Keratinocyte (primary cell): ENCODE measurements at regions not wholly inside any gene's neighbourhood (a gene's known extent, or its start where the extent isn't known, plus 50 kb on each side); places are given as distances from the start of the nearest gene placed in this dataset.

ENCODE experiments used
- DNase-seq: peaks from one replicate; pipeline ENCODE4 v3.0.0-alpha.2; 2011; ENCODE audit warnings: low read depth, missing footprints, low spot score
- FAIRE-seq: peaks from 2 replicates; lab custom pipeline; 2011; peaks lifted over from hg19 to GRCh38; lab: Jason Lieb, UNC
- H2AFZ ChIP-seq: 2 replicates; pipeline ENCODE4 v1.6.0; 2012; ENCODE audit warnings: low read length, control low read depth, inconsistent platforms; ENCODE audit not compliant: control insufficient read depth
- H3K27ac ChIP-seq: 2 replicates; pipeline ENCODE4 v1.5.1; 2011; ENCODE audit warnings: low read length; ENCODE audit not compliant: control insufficient read depth, insufficient read depth
- H3K27me3 ChIP-seq: 3 replicates; pipeline ENCODE4 v1.6.0; 2011; ENCODE audit warnings: low read length; ENCODE audit not compliant: control insufficient read depth, insufficient read depth; ENCODE audit errors: extremely low read depth
- H3K36me3 ChIP-seq, 2 experiments: 2 replicates in 1 of 2; 3 replicates in 1 of 2; pipeline ENCODE4 v1.5.1; 2011; ENCODE audit warnings: low read length in 2 of 2, mild to moderate bottlenecking in 1 of 2; ENCODE audit not compliant: control insufficient read depth in 2 of 2, insufficient read depth in 2 of 2; ENCODE audit errors: extremely low read depth in 1 of 2
- H3K4me1 ChIP-seq: 3 replicates; pipeline ENCODE4 v1.5.1; 2011; ENCODE audit warnings: low read length; ENCODE audit not compliant: control insufficient read depth, insufficient read depth; ENCODE audit errors: extremely low read depth
- H3K4me2 ChIP-seq: 3 replicates; pipeline ENCODE4 v1.6.0; 2011; ENCODE audit warnings: low read depth, low read length; ENCODE audit not compliant: control insufficient read depth, insufficient read depth; ENCODE audit errors: extremely low read depth
- H3K4me3 ChIP-seq, 3 experiments: fragments of 200-600 bp in 1 of 3; sonication (generic) in 1 of 3; 2 replicates in 2 of 3; 3 replicates in 1 of 3; pipeline ENCODE4 v1.5.1; 2011 to 2016; ENCODE audit warnings: low read length in 3 of 3, mild to moderate bottlenecking in 3 of 3, control low read depth in 2 of 3, inconsistent platforms in 1 of 3, low read depth in 1 of 3, mixed read lengths in 1 of 3, mixed run types in 1 of 3, moderate library complexity in 1 of 3; ENCODE audit not compliant: control insufficient read depth in 2 of 3, insufficient read depth in 2 of 3; ENCODE audit errors: extremely low read depth in 1 of 3
- H3K79me2 ChIP-seq: 2 replicates; pipeline ENCODE4 v1.6.0; 2012; ENCODE audit warnings: low read length; ENCODE audit not compliant: control insufficient read depth, insufficient read depth
- H3K9ac ChIP-seq: 3 replicates; pipeline ENCODE4 v1.6.0; 2011; ENCODE audit warnings: low read length; ENCODE audit not compliant: control insufficient read depth, insufficient read depth; ENCODE audit errors: extremely low read depth
- H3K9me1 ChIP-seq: 3 replicates; pipeline ENCODE4 v1.6.0; 2011; ENCODE audit warnings: low read length; ENCODE audit not compliant: control insufficient read depth, insufficient read depth; ENCODE audit errors: extremely low read depth
- H3K9me3 ChIP-seq: 2 replicates; pipeline ENCODE4 v1.5.1; 2012; ENCODE audit warnings: low read depth, low read length; ENCODE audit not compliant: control insufficient read depth
- H4K20me1 ChIP-seq: 3 replicates; pipeline ENCODE4 v1.6.0; 2011; ENCODE audit warnings: low read length; ENCODE audit not compliant: control insufficient read depth, insufficient read depth; ENCODE audit errors: extremely low read depth
- EZH2 ChIP-seq: IDR thresholded peaks from one replicate; pipeline ENCODE4 v1.6.1; 2012; ENCODE audit warnings: inconsistent platforms, mild to moderate bottlenecking, low read length, moderate library complexity
- dilution Hi-C: fragments of 300-500 bp; cut with MboI; formaldehyde crosslinking; loops from one replicate; pipeline ENCODE4 v1.7.0; 2020; ENCODE audit warnings: low sequenced_read_pairs; ENCODE audit not compliant: extremely low pct_ligation_motif_present
- TF ChIP-seq, protein P1 (sequence below), 3 experiments: IDR thresholded peaks in 1 of 3; conservative IDR thresholded peaks in 1 of 3; optimal IDR thresholded peaks in 1 of 3; 2 replicates in 2 of 3; 3 replicates in 1 of 3; pipeline versions ENCODE3 to v1.5.1; 2011; ENCODE audit warnings: low read length in 3 of 3, mild to moderate bottlenecking in 3 of 3, moderate library complexity in 2 of 3, control low read depth in 1 of 3, inconsistent platforms in 1 of 3; ENCODE audit not compliant: insufficient read depth in 2 of 3; ENCODE audit errors: extremely low read depth in 1 of 3

DNA sequence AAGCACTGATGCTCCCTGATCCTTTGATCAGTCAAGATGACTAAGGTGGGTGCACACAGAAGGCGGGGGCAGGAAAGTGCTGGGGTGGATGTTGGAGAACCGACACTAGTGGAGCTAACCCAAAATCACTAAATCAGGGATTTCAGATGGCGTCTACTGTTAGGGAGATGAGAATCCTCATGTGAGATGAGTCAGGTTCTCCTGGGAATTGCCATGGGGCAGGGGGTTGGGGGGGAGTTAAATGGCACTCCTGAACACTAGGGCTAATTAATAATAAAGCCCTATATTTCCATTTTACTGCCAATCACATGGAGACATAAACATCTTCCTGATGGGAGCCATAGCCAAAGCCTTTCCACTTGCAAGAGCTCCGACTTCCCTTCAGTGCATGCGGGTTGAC, 804.1 kb downstream of the KCNJ18 start:
- Histone ChIP-seq H2AFZ (no peak overlapping the region), H3K4me2 (no peak overlapping the region), H3K4me3 (no peak overlapping the region), H3K27ac (no peak overlapping the region), H3K9me1 (no peaks in the 10 kb centered on the region), H3K27me3 (no peaks in the 10 kb centered on the region), H3K9ac (no peak overlapping the region), H3K4me1 (no peaks in the 10 kb centered on the region), H4K20me1 (no peaks in the 10 kb centered on the region), H3K9me3 (peaks cover 1% of the 10 kb centered on the region), H3K36me3 (no peaks in the 10 kb centered on the region), H3K79me2 (no peaks in the 10 kb centered on the region)
- DNase-seq (no peak), FAIRE-seq (no peak)
- TF ChIP-seq, protein P1, sequence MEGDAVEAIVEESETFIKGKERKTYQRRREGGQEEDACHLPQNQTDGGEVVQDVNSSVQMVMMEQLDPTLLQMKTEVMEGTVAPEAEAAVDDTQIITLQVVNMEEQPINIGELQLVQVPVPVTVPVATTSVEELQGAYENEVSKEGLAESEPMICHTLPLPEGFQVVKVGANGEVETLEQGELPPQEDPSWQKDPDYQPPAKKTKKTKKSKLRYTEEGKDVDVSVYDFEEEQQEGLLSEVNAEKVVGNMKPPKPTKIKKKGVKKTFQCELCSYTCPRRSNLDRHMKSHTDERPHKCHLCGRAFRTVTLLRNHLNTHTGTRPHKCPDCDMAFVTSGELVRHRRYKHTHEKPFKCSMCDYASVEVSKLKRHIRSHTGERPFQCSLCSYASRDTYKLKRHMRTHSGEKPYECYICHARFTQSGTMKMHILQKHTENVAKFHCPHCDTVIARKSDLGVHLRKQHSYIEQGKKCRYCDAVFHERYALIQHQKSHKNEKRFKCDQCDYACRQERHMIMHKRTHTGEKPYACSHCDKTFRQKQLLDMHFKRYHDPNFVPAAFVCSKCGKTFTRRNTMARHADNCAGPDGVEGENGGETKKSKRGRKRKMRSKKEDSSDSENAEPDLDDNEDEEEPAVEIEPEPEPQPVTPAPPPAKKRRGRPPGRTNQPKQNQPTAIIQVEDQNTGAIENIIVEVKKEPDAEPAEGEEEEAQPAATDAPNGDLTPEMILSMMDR (optimal IDR thresholded peaks at IDR 0.05 in 1 of 3, IDR thresholded peaks at IDR 0.05 in 1 of 3, conservative IDR thresholded peaks at IDR 0.05 in 1 of 3; ENCODE audit: extremely low read depth in 1 of 3, insufficient read depth in 2 of 3, low read length in 3 of 3) = no peak
- TF ChIP-seq EZH2 = no peak
- dilution Hi-C loops = no loop called here

DNA sequence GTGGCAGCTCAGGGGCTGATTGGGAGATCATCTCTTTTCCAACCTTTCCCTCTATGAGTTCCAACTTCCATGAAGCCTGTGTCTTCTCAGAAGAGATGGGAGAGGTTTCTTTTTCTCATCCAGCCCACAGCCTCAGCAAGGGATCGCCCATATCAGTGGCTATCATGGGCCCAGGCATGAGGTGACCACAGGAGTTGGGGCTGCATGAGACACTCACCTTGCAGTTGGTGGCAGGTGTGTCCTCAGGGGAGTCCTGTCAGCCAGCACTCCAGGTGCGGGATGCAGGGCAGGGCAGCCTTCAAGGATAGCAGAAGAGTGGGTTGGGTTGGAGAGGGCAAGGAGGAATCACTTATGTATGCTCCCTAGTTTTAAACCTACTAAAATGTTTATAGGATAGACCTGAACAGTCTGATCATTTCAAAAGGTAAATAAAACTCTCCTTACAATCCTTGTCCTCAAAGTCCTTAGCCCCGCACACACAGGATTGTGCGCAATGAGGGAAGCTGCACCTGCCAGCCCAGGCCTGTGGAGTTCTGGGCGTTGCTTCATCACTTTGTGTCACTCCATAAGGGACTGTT, 811.1 kb downstream of the KCNJ18 start:
- H3K36me3 ChIP-seq = no peaks in the 10 kb centered on the region
- H3K9me1 ChIP-seq = no peaks in the 10 kb centered on the region
- TF ChIP-seq, protein P1 (optimal IDR thresholded peaks at IDR 0.05 in 1 of 3, IDR thresholded peaks at IDR 0.05 in 1 of 3, conservative IDR thresholded peaks at IDR 0.05 in 1 of 3; ENCODE audit: extremely low read depth in 1 of 3, insufficient read depth in 2 of 3, low read length in 3 of 3) = no peak
- TF ChIP-seq EZH2 = no peak
- no peak overlapping the region for H2AFZ ChIP-seq
- no peak overlapping the region for H3K27ac ChIP-seq
- DNase-seq = no peak
- no peaks in the 10 kb centered on the region for H3K79me2 ChIP-seq
- no peak overlapping the region for H3K9ac ChIP-seq
- H3K9me3 ChIP-seq = no peaks in the 10 kb centered on the region
- no peaks in the 10 kb centered on the region for H3K27me3 ChIP-seq
- H4K20me1 ChIP-seq = no peaks in the 10 kb centered on the region
- no peak for FAIRE-seq
- no peaks in the 10 kb centered on the region for H3K4me1 ChIP-seq
- dilution Hi-C loops = no loop called here
- H3K4me3 ChIP-seq = no peak overlapping the region
- H3K4me2 ChIP-seq = no peak overlapping the region
